Hindlimb muscle (tissue), 1 donor: ENCODE measurements at regions not wholly inside any gene's neighbourhood (a gene's known extent, or its start where the extent isn't known, plus 50 kb on each side); places are given as distances from the start of the nearest gene placed in this dataset.

Source experiments
- DNase-seq: peaks from one replicate; pipeline ENCODE4 v3.0.0-alpha.2; 2013

GRCh38 chr1:95431235-95431634, 197.2 kb downstream of the RWDD3 start:
- no peak for DNase-seq

GRCh38 chr1:95435611-95436010, 201.6 kb downstream of the RWDD3 start:
- DNase-seq, result no peak

GRCh38 chr1:95437011-95437410, 203.0 kb downstream of the RWDD3 start:
- no peak for DNase-seq

GRCh38 chr1:95437781-95438180, 203.8 kb downstream of the RWDD3 start:
- DNase-seq, result no peak

GRCh38 chr1:95438218-95438948, 204.4 kb downstream of the RWDD3 start:
- no peak for DNase-seq

GRCh38 chr1:95440511-95440910, 206.5 kb downstream of the RWDD3 start:
- DNase-seq, result no peak

GRCh38 chr1:95449516-95449915, 215.5 kb downstream of the RWDD3 start:
- DNase-seq, result no peak

- no peak for DNase-seq
Measured at GRCh38 chr1:95451054-95451453, 217.0 kb downstream of the RWDD3 start.

- DNase-seq, result no peak
Measured at GRCh38 chr1:95451904-95452303, 217.9 kb downstream of the RWDD3 start.

- DNase-seq, result no peak
Measured at GRCh38 chr1:95453053-95453452, 219.0 kb downstream of the RWDD3 start.

GRCh38 chr1:95467036-95467435, 233.0 kb downstream of the RWDD3 start:
- no peak for DNase-seq

GRCh38 chr1:95475686-95476457, 241.9 kb downstream of the RWDD3 start:
- DNase-seq, result no peak

- no peak for DNase-seq
Measured at GRCh38 chr1:95496307-95496706, 262.3 kb downstream of the RWDD3 start.

GRCh38 chr1:95496773-95497172, 262.8 kb downstream of the RWDD3 start:
- no peak for DNase-seq

GRCh38 chr1:95497566-95497965, 263.6 kb downstream of the RWDD3 start:
- no peak for DNase-seq

- peak; percentile 29 for DNase-seq
Measured at GRCh38 chr1:95503278-95504030, 269.4 kb downstream of the RWDD3 start.

- DNase-seq, result peak; percentile 12
Measured at GRCh38 chr1:95504321-95504720, 270.3 kb downstream of the RWDD3 start.

- DNase-seq, result peak; percentile 8
Measured at GRCh38 chr1:95506736-95507414, 272.9 kb downstream of the RWDD3 start.

- DNase-seq, result no peak
Measured at GRCh38 chr1:95509989-95510388, 276.0 kb downstream of the RWDD3 start.

- DNase-seq, result no peak
Measured at GRCh38 chr1:95512925-95513324, 278.9 kb downstream of the RWDD3 start.

- DNase-seq, result peak; percentile 19
Measured at GRCh38 chr1:95517506-95517905, 283.5 kb downstream of the RWDD3 start.

- DNase-seq, result no peak
Measured at GRCh38 chr1:95518310-95518709, 284.3 kb downstream of the RWDD3 start.

- no peak for DNase-seq
Measured at GRCh38 chr1:95520390-95520789, 286.4 kb downstream of the RWDD3 start.
